Cerebellar cortex (tissue), 1 donor: ENCODE measurements at regions not wholly inside any gene's neighbourhood (a gene's known extent, or its start where the extent isn't known, plus 50 kb on each side); places are given as distances from the start of the nearest gene placed in this dataset.
"Not testable (repeated sequence)": the region's sequence is repeated elsewhere in the genome, so short reads cannot be mapped to it uniquely, and the experiment has no call there.

Experiments used
- DNase-seq: peaks from one replicate; pipeline ENCODE4 v3.0.0-alpha.2; 2015; ENCODE audit warnings: low spot score

DNA sequence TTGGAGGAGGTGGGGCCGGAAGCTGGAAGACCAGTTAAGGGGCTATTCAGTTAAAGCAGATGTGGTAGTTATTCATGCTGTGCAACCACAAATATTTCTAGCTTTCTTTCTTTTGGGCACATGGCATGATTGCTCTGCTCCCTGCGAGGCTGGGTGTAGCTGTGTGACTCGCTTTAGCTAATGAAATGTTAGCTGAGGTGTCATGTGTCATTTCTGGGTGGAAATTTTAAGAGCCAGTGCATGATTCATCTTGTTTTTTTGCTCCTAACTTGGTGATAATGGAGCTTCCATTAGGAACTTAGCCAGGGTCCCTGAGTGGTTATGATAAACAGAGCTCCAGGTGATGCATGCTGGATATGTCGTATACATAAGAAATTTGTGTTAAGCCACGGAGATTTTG, 300.6 kb downstream of the SATB1 start:
- DNase-seq: no peak

DNA sequence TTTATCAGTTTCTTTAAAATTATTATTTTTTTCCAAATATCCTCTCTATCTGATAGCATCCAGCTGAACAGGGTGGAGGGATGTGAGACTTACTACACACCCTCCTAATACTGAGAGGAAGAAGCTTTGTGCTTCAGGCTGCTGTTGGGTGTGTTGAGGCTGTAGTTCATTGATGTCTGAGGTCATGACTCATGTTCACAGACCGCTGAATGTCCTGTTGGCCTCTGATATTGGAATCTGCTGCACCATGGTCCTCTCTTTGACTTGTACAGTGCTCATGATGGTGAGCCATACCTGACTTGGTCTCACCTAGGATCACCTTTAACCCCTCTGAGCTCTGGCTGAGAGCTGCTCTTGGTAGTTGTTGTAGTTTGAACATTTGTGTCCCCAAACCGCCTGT, 302.9 kb downstream of the SATB1 start:
- DNase-seq: no peak

DNA sequence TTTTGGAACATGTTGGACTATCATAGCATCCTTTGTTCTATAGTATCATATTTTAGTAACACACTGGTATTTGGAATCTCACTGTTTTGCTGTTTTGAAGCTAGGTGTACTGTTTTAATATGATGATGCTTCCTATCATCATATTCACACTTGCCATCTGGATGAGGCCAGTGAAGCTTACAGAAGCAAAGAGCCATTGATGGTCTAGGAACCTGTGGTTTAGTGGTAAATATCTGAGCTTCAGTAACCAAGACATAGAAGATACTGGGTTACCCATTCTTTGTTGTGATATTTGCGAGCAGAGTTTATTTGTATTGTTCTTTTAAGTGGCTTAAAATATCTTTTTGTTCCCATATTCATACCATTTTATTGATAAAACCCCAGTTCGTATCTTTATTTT, 304.1 kb downstream of the SATB1 start:
- no peak for DNase-seq

DNA sequence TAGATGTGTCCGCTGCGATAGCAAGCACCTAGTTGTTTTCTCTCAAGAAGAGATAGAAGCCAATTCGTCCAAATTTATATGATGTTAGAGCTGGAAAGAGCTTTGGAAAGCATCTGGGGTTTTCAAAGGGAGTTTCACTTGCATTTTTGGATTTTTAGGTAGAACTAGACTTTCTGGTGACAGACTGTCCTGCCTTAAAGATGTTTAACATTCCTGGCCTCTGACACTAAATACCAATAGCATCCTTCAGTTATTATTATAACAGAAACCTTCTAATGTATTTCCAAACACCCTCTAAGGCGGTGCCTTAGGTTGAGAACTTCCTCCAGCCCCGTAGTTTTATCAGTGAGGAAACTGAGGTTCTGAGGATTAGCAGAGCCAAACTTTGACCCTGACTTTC, 305.3 kb downstream of the SATB1 start:
- no peak for DNase-seq

DNA sequence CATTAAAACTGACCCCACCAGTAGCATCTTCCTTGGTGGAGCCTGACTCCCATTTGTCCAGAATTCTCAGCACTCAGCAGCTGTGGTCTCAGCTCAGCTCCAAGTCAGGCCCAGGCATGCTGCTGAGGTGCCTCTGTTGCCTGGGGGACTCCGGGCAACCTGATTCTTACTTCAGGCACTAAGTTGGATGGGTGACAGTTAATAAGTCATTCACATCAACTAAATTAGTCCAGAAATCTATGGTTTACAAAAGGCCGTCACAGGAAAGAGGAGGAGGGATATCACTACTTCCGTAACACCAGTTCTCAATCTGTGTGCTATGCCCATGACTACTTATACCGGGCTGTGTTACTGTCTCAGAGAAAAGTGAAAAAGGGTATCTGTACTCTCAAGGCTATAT, 310.2 kb downstream of the SATB1 start:
- no peak for DNase-seq

DNA sequence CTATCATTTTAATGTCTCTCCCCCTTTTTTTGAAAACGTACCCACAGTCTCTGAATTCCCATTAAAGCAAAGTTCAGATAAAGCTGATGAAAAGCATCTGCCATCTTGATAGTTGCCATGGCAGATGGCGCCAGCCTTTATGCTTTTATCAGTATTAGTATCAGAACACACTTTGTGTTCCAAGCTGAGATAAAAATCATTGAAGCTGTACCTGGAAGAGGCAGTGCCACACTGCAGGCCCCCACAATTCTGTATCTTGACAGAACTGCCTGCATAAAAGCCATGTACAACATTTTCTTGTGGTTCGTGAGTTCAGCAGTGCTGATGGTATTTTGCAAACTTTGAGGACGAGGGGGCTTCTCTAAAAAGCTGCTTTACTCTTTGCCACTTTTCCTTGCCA, 311.7 kb downstream of the SATB1 start:
- no peak for DNase-seq

DNA sequence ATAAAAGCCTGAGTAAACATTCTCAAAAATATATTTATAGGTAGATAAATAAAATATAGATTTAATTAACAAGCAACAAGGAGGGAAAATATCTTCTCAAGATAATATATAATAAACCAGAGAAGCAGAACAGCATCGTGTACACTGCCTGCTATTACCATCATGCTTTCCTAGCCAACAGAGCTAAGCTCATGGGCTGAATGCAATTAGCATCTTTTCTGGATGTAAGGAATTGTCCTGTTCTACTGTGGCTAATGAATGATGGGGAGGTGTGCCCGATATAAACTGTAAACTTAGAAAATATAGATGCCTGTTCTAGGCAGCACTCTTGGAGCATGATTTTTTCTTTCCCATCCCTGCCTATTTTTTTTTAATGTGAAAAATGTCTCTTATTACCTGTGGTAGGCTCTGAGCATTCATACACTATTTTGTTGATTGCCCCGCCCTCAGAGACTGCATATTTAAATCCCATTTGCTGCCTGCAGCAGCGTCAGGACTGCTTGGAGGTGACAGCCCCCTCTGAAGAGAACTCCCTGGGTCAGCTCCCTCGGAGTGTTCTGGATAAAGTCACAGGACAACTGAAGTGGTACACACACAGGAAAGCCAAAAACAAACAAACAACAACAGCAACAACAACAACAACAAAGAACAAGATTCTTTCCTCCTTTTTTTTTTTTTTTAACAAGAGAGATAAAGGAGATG, 312.3 kb downstream of the SATB1 start:
- no peak for DNase-seq

DNA sequence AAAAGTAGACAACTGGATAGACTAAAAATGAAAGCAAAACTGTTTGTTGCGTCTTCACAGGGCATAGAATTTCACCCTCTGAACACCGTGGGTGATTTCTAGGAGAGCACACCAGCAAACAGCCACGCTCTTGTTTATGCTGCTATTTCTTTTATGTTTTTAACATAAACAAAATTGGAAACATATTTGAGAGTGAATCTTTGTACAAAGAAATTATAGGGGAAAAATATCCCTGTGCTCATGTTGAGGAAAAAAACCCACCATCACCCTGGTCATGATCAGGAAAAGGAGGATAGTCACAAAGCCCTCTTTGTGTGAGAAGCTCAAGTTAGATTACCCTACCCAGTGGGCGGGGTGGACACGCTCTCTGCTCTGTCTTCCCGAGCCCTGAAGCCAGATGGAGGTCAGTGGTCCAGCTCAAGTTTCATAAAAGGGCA, 313.3 kb downstream of the SATB1 start:
- no peak for DNase-seq

DNA sequence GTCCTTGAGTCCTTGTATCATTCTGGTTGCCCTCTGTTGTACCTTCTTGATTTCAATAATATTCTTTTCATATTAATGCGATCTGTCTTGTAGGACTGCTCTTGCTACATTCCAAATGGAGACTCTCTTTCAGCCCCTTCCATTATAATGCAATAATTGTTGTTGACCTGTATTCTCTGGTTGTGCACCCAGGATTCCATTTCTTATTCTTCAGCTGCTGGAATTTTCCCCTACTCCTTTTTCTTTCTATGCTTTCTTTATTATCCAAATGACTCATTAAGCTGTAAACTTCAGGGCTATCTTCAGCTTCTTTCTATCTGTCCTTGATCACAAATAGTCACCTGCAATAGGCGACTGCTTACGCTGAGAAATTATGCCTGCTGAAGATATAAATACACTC, 321.5 kb downstream of the SATB1 start:
- no peak for DNase-seq

DNA sequence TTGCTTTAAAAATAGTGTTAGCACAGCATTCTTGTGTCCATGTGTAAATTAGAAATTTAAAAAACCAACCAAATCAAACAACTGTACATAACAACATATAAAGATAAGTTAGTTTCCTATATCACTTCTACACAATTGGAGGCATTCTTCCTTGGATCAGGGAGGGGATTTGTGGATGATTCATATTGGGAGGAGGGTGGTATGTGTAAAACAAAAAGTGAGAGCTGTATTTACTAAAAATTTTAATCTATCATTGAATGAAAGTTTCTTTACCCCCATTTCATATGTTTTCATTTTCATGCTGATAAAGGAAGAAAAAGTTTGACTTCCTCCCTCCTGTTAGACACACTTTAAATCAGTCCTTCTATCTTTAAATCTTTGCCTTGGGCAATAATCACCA, 325.0 kb downstream of the SATB1 start:
- DNase-seq: no peak

DNA sequence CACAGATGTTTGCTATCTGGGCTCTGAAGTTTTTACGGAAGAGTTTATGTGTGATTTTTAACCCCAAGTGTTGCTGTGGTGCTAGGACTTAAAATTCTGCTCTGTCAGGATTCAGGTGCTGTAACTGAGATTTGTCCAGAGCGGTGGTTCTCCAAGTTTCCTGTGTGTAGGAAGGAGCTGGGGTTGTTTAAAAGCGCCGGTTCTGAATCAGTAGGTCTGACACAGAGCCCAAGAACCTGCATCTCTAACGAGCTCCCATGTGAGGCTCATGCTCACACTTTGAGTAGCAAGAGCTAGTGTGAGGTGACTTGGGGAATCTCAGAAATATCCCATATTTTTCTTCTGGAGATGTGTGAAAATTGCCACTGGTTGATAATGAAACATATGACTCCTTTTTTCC, 325.5 kb downstream of the SATB1 start:
- no peak for DNase-seq

DNA sequence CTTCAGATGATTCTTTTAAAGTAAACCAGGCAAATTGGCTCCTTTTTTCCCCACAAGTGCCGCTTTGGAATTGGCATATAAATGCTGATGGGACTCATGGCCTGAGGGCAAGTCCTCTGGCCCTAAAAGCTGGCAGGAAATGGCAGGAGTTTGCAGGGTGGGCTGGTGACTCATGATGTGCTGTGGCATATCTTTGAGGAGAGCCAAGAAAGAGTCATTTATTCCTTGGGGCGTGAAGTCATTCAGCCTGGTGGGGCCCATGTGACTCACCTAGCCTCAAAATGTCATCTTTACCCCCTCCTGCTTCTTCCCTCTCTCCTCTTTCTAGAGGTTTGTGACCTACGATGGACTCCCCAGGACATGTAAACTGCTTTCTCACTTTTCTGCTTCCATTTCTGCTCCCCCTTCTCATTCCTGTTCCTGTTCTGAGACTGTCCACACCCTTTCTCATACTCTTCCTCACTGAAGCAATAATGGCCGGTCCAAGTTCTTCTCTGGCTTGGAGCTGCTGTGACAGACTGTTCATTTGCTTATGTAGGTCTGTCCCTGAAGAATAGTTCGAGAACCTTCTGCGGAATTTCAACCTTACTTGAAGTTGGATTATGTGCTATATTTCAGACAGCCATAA, 326.1 kb downstream of the SATB1 start:
- no peak for DNase-seq

DNA sequence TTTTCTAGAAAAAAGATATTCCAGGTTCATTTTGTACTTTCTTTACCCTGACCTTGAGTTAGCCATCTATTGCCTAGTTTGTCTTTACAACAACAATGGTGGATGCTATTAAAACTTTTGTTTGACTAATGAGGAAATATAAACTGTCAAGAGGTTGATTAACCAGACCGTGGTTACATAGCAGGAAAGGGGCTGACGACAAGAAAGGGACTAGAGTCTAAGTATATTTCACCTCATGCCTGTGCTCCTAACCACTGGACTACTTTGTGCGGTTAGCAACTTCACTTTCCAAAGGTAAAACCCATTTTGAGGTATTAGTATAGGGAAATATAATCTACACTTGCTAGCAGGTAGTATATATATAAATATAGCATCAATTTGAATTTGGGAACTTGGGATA, 327.1 kb downstream of the SATB1 start:
- DNase-seq: no peak

DNA sequence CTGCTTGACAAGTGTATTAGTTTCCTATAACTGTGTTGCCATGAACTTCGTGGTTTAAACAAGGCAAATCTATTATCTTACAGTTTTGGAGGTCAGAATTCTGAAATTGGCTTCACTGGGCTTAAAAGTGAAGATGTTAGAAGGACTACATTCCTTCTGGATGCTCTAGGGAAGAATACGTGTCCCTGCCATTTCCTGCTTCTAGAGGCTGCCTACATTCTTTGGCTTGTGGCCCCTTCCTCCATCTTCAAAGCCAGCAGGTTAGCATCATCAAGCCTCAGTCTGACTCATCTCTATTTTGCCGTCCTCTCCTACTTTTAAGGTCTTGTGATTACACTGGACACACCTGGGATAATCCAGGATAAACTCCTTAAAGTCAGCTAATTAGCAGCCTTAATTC, 327.7 kb downstream of the SATB1 start:
- DNase-seq: no peak

DNA sequence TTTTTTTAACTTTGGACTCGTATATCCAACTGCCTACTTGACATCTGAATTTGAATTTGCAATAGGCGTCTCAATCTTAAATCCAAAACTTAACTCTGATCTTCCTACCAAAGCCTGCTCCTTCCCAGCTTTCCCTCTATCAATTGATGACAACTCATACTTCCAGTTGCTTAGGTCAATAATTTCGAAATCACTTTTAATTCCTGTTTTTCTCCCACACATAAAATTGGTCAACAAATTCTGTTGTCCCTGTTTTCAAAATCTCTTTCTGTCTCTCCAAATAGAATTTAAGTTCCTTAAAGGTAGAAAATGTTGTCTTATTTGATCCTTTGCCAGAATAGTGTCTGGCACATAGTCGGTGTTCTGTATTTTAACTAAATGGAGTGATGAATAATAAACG, 332.4 kb downstream of the SATB1 start:
- DNase-seq: no peak

DNA sequence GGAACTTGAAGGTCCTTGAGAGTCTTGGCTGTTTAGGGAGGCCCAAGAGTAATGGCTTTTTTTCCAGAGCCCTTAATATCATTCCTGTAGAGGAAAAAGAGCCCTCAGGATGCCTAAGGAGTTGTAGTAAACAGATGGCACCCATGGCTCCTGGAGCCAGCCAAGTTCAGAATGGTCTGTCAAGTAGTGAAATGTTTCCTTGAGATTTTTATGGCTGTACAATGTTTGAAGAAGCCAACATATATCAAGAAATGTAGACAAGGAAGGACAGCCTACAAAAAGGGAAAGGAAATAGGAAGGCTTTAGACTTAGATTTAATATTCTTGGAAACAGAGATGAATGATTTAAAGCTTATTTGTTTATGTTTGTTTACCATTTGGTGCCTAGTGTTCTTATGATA, 334.8 kb downstream of the SATB1 start:
- no peak for DNase-seq

DNA sequence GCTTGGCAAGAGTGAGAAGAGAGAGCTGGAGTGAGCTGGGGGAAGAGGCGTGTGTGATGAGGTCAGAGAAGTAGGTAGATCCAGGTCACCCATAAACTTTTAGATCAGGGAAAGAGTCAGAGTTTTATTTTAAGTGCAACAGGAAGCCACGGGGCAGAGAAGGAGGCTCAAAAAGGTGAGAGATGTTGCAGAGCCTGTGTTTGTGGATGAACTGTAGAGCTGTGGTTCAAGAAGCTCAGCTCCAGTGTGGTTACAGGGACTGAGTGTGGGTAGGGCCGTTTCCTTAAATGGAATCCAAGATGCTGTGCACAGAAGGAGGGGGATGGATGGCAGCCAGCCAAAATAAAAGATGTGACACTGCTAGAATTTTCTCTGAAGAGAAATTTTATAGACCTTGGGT, 337.2 kb downstream of the SATB1 start:
- DNase-seq: no peak

DNA sequence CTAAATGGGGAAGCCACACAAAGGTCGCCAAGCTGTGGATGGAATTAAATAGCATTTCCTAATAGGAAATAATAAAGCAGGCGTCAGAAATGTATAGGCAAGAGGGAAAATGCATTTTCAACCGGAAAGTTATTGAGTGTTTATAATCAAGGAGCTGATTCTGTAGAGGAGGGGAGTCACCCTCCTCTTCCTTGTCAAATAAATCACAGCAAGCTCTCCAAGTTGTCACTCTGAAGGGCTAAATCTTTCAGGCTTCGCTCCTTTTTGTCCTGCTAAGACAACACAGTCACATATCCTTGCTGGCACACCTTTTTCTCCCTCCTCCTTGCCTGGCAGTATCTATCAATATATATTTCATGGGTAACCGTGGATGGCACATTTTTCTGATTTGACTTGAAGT, 338.4 kb downstream of the SATB1 start:
- no peak for DNase-seq

DNA sequence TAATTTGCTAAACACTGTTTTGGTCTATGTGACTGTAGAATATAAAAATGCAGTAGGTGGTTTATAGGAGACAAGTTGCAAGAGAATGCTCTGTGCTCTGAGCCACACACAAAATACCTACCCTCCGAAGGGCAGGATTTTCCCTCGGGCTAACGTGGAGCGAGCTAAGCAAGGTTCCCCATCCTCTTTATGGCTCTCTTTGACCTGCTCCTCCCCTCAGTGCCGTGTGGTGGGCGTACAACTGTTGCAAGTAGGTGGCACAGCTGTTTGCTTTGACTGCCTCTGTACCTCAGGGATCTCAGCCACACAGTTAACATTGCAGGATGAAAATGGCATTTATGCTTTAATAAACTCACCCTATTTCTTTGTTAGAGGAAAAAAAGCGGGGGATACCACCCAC, 339.1 kb downstream of the SATB1 start:
- no peak for DNase-seq

DNA sequence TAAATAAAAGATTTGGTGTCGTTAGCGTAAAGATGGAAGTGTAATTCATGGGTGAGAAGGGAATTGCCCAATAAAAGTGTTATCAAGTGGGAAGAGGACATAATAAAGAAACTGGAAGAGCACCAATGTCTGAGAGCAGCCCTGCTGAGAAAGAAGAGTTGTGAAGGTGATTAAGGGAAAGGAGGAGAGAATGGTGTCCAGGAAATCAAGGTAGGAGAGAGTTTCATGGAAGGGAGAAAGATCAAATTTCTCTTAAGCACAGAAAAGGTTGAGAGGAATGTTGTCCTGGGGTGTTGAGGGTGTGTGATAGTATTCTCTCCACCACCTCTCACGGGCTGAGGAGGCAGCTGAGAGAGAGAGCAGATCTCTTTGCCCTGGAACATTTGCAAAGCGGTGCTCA, 339.7 kb downstream of the SATB1 start:
- no peak for DNase-seq

DNA sequence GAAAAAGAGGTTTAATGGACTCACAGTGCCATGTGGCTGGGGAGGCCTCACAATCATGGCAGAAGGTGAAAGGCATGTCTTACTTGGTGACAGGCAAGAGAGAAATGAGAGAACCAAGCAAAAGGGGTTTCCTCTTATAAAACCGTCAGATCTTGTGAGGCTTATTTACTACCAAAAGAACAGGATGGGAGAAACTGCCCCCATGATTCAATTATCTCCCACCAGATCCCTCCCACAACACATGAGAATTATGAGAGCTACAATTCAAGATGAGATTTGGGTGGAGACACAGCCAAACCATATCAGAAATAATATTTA, 340.8 kb upstream of the TBC1D5 start:
- DNase-seq: not testable (repeated sequence)

DNA sequence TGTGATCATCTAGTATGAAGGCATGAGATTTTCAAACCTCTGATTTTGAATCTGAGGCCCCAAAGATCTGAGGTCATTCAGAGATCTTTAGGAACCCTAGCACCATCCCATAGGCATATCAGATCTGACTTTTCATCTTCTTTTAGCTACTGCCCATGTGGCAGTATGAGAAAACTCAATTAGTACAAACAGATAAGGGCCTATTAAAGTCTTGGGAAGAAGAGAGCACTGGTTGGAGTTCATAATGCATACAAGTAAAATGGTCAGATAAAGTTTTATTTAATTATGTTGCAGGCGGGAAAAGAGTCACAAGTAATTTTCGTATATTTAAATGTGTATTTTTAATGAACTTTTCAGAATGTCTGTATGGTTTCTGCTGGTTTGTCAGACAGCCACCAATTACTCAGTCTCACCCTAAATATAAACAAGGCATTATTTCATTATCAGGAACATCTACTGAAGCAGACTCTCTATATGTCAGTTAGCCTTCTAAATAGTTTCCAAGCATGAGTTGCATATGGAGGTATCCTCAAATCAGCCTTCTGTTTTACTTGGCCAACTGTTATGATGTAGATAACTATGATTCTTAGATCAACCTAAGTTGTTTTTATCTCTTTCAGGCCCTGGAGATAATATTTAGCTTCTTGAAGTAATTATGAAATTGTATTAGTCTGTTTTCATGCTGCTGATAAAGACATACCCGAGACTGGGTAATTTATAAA, 340.3 kb upstream of the TBC1D5 start:
- DNase-seq: no peak

DNA sequence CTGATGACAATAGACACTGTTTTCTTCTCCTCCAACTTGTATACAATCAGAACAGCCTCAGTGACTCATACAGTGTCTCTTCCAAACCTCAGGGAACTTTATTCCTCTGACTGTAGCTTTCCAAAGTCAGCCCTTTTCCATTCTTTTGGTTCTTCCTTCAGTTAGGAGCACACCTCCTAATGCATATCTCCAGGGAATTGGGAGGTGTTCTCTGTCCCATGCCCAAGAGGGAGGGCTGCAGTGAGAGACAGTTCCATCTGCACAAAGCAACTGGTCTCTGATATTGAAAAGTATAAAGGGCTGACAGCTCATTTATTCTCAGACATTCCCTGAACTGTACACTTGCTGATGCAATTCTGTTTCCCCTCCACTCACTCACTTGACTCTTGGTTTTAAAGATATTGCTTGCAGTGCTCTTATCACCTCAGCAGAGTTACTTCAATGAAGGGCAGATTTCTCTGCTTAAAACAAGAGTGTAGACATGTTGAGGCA, 337.8 kb upstream of the TBC1D5 start:
- DNase-seq: no peak

DNA sequence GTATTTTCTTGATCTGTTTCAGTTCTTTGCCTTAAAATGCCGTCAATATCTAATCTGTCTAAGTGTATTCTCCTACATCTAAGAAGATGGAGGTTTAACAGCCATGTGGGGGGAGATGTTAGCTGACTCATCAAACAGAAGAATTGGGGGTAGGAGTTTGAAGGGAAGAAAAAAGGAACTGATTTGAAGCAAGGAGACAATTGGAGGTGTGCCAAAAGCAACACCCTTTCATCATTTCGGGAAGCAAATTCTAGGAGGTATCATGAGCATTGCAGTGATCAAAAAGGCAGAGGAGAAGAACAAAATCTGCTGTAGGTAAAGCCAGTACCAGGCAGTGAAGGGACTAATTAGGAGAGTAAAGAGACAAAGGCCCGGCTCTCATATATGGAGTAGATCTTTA, 337.3 kb upstream of the TBC1D5 start:
- DNase-seq: no peak
